HEK293 (cell line): ENCODE measurements at regions not wholly inside any gene's neighbourhood (a gene's known extent, or its start where the extent isn't known, plus 50 kb on each side); places are given as distances from the start of the nearest gene placed in this dataset.

Experiments used
- CTCF ChIA-PET: fragments of 350-600 bp; formaldehyde crosslinking; extraction: SDS; loops from one replicate; lab custom pipeline; 2021; ENCODE audit warnings: antibody characterized with exemption; lab: Yijun Ruan, JAX
- POLR2A ChIA-PET: fragments of 300-600 bp; formaldehyde crosslinking; extraction: SDS; loops from one replicate; lab custom pipeline; 2020; ENCODE audit warnings: antibody characterized with exemption, inconsistent platforms; lab: Yijun Ruan, JAX
- H3K27ac ChIP-seq: fragments of 200-500 bp; sonication (Bioruptor generic); 2 replicates; pipeline ENCODE4 v1.5.1; 2014; ENCODE audit warnings: low read depth, low read length, control low read depth, inconsistent platforms; ENCODE audit errors: extremely low read depth
- H3K36me3 ChIP-seq, 2 experiments: fragments of 200-500 bp in 1 of 2; sonication (Bioruptor generic) in 1 of 2; 1 replicate in 1 of 2; 2 replicates in 1 of 2; pipeline ENCODE4 v1.5.1; 2014 to 2017; ENCODE audit warnings: inconsistent platforms in 2 of 2, low read length in 2 of 2; ENCODE audit not compliant: control insufficient read depth in 2 of 2, insufficient read depth in 1 of 2
- H3K4me1 ChIP-seq: fragments of 200-500 bp; sonication (Bioruptor generic); 2 replicates; pipeline ENCODE4 v1.5.1; 2014; ENCODE audit warnings: mild to moderate bottlenecking, low read length, inconsistent platforms; ENCODE audit not compliant: control insufficient read depth, insufficient read depth
- H3K4me3 ChIP-seq: 2 replicates; pipeline ENCODE4 v1.5.1; 2011; ENCODE audit warnings: low read depth, mild to moderate bottlenecking, control low read depth, low read length, moderate library complexity
- H3K9me3 ChIP-seq: fragments of 200-500 bp; sonication (Bioruptor generic); 2 replicates; pipeline ENCODE4 v1.5.1; 2014; ENCODE audit warnings: low read depth, low read length, inconsistent platforms; ENCODE audit not compliant: control insufficient read depth, insufficient read depth
- FEZF1 ChIP-seq: fragments of 450-650 bp; formaldehyde crosslinking; IDR thresholded peaks from 2 replicates; pipeline ENCODE4 v1.5.1; 2016; ENCODE audit warnings: missing biosample characterization, missing genetic modification characterization
- HOXC10 ChIP-seq: sonication (generic); formaldehyde crosslinking; IDR thresholded peaks from 2 replicates; pipeline ENCODE4 v1.8.1; 2023; ENCODE audit warnings: mild to moderate bottlenecking, missing genetic modification reagents
- PRDM4 ChIP-seq: fragments of 450-650 bp; formaldehyde crosslinking; IDR thresholded peaks from 2 replicates; pipeline ENCODE4 v1.5.1; 2017; ENCODE audit warnings: missing biosample characterization, missing genetic modification characterization
- TRIM28 ChIP-seq: IDR thresholded peaks from 2 replicates; pipeline ENCODE4 v1.6.1; 2011; ENCODE audit warnings: low read length, control low read depth, borderline replicate concordance
- ZBTB48 ChIP-seq: fragments of 450-650 bp; formaldehyde crosslinking; IDR thresholded peaks from 2 replicates; pipeline ENCODE4 v1.5.1; 2016; ENCODE audit warnings: missing biosample characterization, missing genetic modification characterization
- ZBTB8A ChIP-seq: fragments of 450-650 bp; formaldehyde crosslinking; IDR thresholded peaks from 2 replicates; pipeline ENCODE4 v1.5.1; 2016; ENCODE audit warnings: missing biosample characterization, missing genetic modification characterization
- ZFP37 ChIP-seq: fragments of 450-650 bp; formaldehyde crosslinking; IDR thresholded peaks from 2 replicates; pipeline ENCODE4 v1.5.1; 2016; ENCODE audit warnings: missing biosample characterization, missing genetic modification characterization
- ZNF10 ChIP-seq: fragments of 450-650 bp; formaldehyde crosslinking; IDR thresholded peaks from 2 replicates; pipeline ENCODE4 v1.5.1; 2017; ENCODE audit warnings: missing biosample characterization, missing genetic modification characterization
- ZNF114 ChIP-seq: fragments of 450-650 bp; formaldehyde crosslinking; IDR thresholded peaks from 2 replicates; pipeline ENCODE4 v1.5.0; 2017; ENCODE audit warnings: missing biosample characterization, missing genetic modification characterization
- ZNF155 ChIP-seq: fragments of 450-650 bp; formaldehyde crosslinking; IDR thresholded peaks from 2 replicates; pipeline ENCODE4 v1.5.1; 2016; ENCODE audit warnings: missing biosample characterization, missing genetic modification characterization
- ZNF266 ChIP-seq: fragments of 450-650 bp; formaldehyde crosslinking; IDR thresholded peaks from 2 replicates; pipeline ENCODE4 v1.5.1; 2016; ENCODE audit warnings: missing biosample characterization, missing genetic modification characterization, low read depth
- ZNF274 ChIP-seq, 2 experiments: fragments of 200-500 bp in 1 of 2; fragments of 450-650 bp in 1 of 2; sonication (Bioruptor generic) in 1 of 2; formaldehyde crosslinking in 1 of 2; IDR thresholded peaks; 2 replicates each; pipeline versions ENCODE4 v1.5.1 to v1.6.1; 2014 to 2016; ENCODE audit warnings: borderline replicate concordance in 1 of 2, inconsistent platforms in 1 of 2, low read length in 1 of 2, missing biosample characterization in 1 of 2, missing genetic modification characterization in 1 of 2
- ZNF311 ChIP-seq: fragments of 450-650 bp; formaldehyde crosslinking; IDR thresholded peaks from 2 replicates; pipeline ENCODE4 v1.5.1; 2017; ENCODE audit warnings: missing biosample characterization, missing genetic modification characterization, borderline replicate concordance
- ZNF350 ChIP-seq: fragments of 450-650 bp; formaldehyde crosslinking; IDR thresholded peaks from 2 replicates; pipeline ENCODE4 v1.5.0; 2017; ENCODE audit warnings: missing biosample characterization, mild to moderate bottlenecking, missing genetic modification characterization
- ZNF530 ChIP-seq: fragments of 450-650 bp; formaldehyde crosslinking; IDR thresholded peaks from 2 replicates; pipeline ENCODE4 v1.5.1; 2016; ENCODE audit warnings: low read depth, missing biosample characterization, missing genetic modification characterization
- ZNF558 ChIP-seq: fragments of 450-650 bp; formaldehyde crosslinking; IDR thresholded peaks from 2 replicates; pipeline ENCODE4 v1.5.1; 2016; ENCODE audit warnings: missing biosample characterization, missing genetic modification characterization
- ZNF623 ChIP-seq: fragments of 450-650 bp; formaldehyde crosslinking; IDR thresholded peaks from 2 replicates; pipeline ENCODE4 v1.5.1; 2016; ENCODE audit warnings: missing biosample characterization, missing genetic modification characterization
- ZNF629 ChIP-seq: fragments of 450-650 bp; formaldehyde crosslinking; IDR thresholded peaks from 2 replicates; pipeline ENCODE4 v1.5.1; 2017; ENCODE audit warnings: missing biosample characterization, missing genetic modification characterization
- ZNF639 ChIP-seq: fragments of 450-650 bp; formaldehyde crosslinking; IDR thresholded peaks from 2 replicates; pipeline ENCODE4 v1.5.1; 2016; ENCODE audit warnings: missing biosample characterization, missing genetic modification characterization
- ZNF777 ChIP-seq: fragments of 450-650 bp; formaldehyde crosslinking; IDR thresholded peaks from 2 replicates; pipeline ENCODE4 v1.5.1; 2017; ENCODE audit warnings: missing biosample characterization, missing genetic modification characterization, borderline replicate concordance
- ZXDB ChIP-seq: fragments of 450-650 bp; formaldehyde crosslinking; IDR thresholded peaks from 2 replicates; pipeline ENCODE4 v1.5.1; 2016; ENCODE audit warnings: missing biosample characterization, missing genetic modification characterization
- TF ChIP-seq, protein P1 (sequence below): fragments of 450-650 bp; formaldehyde crosslinking; IDR thresholded peaks from 2 replicates; pipeline ENCODE4 v1.5.1; 2016; ENCODE audit warnings: missing biosample characterization, missing genetic modification characterization
- TF ChIP-seq, protein P2 (sequence below): fragments of 450-650 bp; formaldehyde crosslinking; conservative IDR thresholded peaks from 2 replicates; pipeline ENCODE4 v1.5.1; 2016; ENCODE audit warnings: low read depth, missing biosample characterization, missing genetic modification characterization

- H3K9me3 ChIP-seq = no peaks in the 10 kb centered on the region
- no peak overlapping the region for H3K4me3 ChIP-seq
- H3K36me3 ChIP-seq = no peaks in the 10 kb centered on the region
- ChIA-PET POLR2A (no interaction called here), CTCF (interaction anchor here (0.5 to 2.3 kb wide), 5 partner anchors 13 to 1702 kb away, joined by 3 to 15 read pairs (median 4); no protein-coding TSS in a partner anchor)
- peaks cover 2% of the 10 kb centered on the region; the same call in 1 of the 2 replicates for H3K4me1 ChIP-seq
- TF ChIP-seq, protein P1, sequence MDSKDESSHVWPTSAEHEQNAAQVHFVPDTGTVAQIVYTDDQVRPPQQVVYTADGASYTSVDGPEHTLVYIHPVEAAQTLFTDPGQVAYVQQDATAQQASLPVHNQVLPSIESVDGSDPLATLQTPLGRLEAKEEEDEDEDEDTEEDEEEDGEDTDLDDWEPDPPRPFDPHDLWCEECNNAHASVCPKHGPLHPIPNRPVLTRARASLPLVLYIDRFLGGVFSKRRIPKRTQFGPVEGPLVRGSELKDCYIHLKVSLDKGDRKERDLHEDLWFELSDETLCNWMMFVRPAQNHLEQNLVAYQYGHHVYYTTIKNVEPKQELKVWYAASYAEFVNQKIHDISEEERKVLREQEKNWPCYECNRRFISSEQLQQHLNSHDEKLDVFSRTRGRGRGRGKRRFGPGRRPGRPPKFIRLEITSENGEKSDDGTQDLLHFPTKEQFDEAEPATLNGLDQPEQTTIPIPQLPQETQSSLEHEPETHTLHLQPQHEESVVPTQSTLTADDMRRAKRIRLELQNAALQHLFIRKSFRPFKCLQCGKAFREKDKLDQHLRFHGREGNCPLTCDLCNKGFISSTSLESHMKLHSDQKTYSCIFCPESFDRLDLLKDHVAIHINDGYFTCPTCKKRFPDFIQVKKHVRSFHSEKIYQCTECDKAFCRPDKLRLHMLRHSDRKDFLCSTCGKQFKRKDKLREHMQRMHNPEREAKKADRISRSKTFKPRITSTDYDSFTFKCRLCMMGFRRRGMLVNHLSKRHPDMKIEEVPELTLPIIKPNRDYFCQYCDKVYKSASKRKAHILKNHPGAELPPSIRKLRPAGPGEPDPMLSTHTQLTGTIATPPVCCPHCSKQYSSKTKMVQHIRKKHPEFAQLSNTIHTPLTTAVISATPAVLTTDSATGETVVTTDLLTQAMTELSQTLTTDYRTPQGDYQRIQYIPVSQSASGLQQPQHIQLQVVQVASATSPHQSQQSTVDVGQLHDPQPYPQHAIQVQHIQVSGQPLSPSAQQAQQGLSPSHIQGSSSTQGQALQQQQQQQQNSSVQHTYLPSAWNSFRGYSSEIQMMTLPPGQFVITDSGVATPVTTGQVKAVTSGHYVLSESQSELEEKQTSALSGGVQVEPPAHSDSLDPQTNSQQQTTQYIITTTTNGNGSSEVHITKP (tag by site-specific recombination) = 0 out of 2 replicates have a peak, but pooled peaks have one; percentile 13
- TF ChIP-seq ZNF777 (tag by site-specific recombination) (no peak), ZNF266 (tag by site-specific recombination) (no peak)
- H3K27ac ChIP-seq = no peak overlapping the region
Observed at GRCh38 chr6:90928051-90928450, 341.2 kb upstream of the MAP3K7 start.

GRCh38 chr6:90925726-90926125 is 338.9 kb upstream of the MAP3K7 start:
- H3K4me3 ChIP-seq = no peak overlapping the region
- CTCF ChIA-PET = no interaction called here
- H3K36me3 ChIP-seq = no peaks in the 10 kb centered on the region
- peaks cover 2% of the 10 kb centered on the region; the same call in 1 of the 2 replicates for H3K4me1 ChIP-seq
- POLR2A ChIA-PET = no interaction called here
- no peaks in the 10 kb centered on the region for H3K9me3 ChIP-seq
- TF ChIP-seq ZNF311 (tag by site-specific recombination) (no peak), ZBTB8A (tag by site-specific recombination) (no peak), ZNF558 (tag by site-specific recombination) (no peak), FEZF1 (tag by site-specific recombination) (no peak), ZNF10 (tag by site-specific recombination) (no peak), ZXDB (tag by site-specific recombination) (no peak), ZBTB48 (tag by site-specific recombination) (no peak), ZNF629 (tag by site-specific recombination) (no peak), TRIM28 (no peak), ZNF530 (tag by site-specific recombination) (no peak), ZNF114 (tag by site-specific recombination) (no peak), ZFP37 (tag by site-specific recombination) (no peak), PRDM4 (tag by site-specific recombination) (no peak), ZNF350 (tag by site-specific recombination) (no peak), ZNF623 (no peak), ZNF639 (tag by site-specific recombination) (no peak), HOXC10 (CRISPR knock-in tag) (no peak), ZNF155 (tag by site-specific recombination) (no peak), ZNF274 (IDR thresholded peaks at IDR 0.05; ENCODE audit: low read length) (no peak), ZNF274 (tag by site-specific recombination; IDR thresholded peaks at IDR 0.05; ENCODE audit: borderline replicate concordance) (no peak)
- TF ChIP-seq, protein P2, sequence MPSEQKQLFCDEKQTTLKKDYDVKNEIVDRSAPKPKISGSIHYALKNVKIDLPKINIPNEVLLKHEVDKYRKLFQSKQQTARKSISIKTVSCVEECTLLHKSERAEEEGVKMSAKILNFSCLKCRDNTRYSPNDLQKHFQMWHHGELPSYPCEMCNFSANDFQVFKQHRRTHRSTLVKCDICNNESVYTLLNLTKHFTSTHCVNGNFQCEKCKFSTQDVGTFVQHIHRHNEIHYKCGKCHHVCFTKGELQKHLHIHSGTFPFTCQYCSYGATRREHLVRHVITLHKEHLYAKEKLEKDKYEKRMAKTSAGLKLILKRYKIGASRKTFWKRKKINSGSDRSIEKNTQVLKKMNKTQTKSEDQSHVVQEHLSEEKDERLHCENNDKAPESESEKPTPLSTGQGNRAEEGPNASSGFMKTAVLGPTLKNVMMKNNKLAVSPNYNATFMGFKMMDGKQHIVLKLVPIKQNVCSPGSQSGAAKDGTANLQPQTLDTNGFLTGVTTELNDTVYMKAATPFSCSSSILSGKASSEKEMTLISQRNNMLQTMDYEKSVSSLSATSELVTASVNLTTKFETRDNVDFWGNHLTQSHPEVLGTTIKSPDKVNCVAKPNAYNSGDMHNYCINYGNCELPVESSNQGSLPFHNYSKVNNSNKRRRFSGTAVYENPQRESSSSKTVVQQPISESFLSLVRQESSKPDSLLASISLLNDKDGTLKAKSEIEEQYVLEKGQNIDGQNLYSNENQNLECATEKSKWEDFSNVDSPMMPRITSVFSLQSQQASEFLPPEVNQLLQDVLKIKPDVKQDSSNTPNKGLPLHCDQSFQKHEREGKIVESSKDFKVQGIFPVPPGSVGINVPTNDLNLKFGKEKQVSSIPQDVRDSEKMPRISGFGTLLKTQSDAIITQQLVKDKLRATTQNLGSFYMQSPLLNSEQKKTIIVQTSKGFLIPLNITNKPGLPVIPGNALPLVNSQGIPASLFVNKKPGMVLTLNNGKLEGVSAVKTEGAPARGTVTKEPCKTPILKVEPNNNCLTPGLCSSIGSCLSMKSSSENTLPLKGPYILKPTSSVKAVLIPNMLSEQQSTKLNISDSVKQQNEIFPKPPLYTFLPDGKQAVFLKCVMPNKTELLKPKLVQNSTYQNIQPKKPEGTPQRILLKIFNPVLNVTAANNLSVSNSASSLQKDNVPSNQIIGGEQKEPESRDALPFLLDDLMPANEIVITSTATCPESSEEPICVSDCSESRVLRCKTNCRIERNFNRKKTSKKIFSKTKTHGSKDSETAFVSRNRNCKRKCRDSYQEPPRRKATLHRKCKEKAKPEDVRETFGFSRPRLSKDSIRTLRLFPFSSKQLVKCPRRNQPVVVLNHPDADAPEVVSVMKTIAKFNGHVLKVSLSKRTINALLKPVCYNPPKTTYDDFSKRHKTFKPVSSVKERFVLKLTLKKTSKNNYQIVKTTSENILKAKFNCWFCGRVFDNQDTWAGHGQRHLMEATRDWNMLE (tag by site-specific recombination) = no peak
- TF ChIP-seq, all 188 proteins: peak for 0
- H3K27ac ChIP-seq = no peak overlapping the region
